GM18505 (cell line): ENCODE measurements at regions not wholly inside any gene's neighbourhood (a gene's known extent, or its start where the extent isn't known, plus 50 kb on each side); places are given as distances from the start of the nearest gene placed in this dataset.

Experiments used
- ATAC-seq: cut with Tn5 transposase; IDR thresholded peaks from one replicate; pipeline ENCODE4 v1.9.1; 2021; ENCODE audit not compliant: unreplicated experiment
- POLR2A ChIP-seq: IDR thresholded peaks from 4 replicates; pipeline ENCODE4 v1.6.1; 2011; ENCODE audit warnings: borderline replicate concordance; ENCODE audit not compliant: insufficient read depth, insufficient read length; ENCODE audit errors: extremely low read depth

DNA sequence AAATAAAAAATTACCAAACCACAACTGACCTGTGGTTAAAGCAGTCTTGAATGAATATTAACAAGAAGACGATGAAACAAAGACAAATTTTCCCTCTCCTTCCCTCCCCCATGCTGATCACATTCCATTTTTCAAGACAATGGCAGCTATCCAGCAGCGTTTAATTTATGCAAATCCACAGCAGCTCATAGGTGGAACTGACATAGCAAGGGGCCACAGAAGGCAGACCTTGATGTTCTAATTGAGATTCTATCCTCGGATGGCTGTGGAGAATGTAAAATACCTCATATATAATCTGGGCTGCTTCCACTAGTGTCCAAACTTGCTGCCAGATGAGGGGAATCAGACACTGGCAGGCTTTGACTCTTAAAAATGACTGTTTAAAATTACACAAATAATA lies 211.5 kb downstream of the CHRDL1 start:
- no peak for ATAC-seq
- no peak for TF ChIP-seq POLR2A

DNA sequence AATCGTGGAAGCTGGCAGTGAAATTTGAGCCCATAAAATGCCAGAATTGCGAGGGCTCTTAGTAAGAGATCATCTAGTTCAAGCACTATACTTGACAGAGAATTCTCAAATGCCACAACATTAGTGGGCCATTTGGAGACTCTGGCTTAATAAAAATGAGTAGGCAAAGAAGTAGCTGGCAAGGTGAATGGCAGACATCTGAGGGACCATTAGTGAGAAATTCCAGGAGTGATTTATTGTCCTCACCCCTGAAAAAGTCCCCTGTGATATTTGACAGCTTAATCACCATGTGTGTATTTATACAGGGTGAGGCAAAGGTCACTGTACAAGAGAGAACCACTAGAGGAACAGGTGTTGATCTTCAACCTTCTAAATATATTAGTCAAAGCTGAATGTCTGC lies 207.5 kb downstream of the CHRDL1 start:
- no peak for TF ChIP-seq POLR2A
- no peak for ATAC-seq

DNA sequence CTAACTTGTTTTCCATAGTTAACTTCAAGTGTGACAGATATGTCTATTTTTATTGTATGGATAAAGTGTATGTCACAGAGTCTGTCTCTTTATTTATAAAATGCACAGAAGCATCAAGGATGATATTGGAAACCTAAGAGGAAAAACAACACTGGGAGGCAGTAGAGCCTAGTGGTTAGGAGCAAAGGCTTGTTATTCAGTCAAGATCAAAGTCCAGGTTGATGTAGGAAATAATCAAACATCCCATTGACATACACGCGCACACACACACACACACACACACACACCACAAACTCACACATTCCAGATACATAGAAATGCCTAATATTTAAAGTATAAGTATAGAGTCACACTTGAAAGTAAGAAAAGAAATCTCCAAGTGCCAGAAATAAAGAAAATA lies 206.8 kb downstream of the CHRDL1 start:
- TF ChIP-seq POLR2A = no peak
- no peak for ATAC-seq

DNA sequence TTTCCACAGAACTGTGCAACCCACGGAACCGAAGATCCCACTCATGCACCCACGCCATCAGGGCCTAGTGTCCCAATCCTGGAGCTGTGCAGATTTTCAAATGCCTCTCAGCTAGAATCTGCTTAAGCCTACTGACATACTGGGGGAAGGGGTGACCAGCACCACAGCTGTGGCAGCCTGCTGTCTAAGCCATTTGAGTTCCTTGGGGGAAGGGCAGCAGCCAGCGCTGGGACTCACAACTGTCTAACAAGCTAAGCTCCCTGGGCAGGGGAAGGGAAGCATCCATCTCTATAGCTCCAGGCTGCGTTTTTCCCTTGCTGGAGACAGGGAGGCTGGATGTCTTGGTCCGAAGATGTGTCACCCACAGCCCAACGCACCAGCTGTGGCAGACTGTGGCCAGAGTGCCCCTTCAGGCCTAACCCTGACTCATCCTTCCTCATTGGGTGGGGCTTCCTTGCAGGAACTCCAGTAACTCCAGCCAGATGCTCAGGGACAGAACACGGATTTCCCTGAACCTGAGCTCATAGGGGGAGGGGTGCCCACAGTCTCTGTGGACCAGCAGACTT lies 194.8 kb downstream of the CHRDL1 start:
- no peak for ATAC-seq

DNA sequence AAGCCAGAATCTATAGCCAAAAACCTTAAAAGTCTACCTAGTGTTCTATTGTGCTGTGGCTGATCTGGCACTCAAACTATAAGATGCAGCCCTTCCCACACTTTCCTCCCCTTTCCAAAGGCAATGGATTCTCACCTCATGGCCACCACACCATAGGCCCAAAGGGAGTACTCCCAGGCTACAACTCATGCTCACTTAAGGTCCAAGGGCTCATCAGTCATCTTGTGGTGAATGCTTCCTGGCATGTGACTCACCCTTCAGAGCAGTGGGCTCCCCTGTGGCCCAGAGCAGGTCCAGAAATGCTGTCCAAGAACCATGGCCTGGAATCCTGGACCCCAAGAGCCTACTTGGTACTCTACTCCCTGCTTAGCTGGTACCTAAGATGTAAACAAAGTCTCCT lies 181.0 kb downstream of the CHRDL1 start:
- no peak for ATAC-seq
- no peak for TF ChIP-seq POLR2A

More for the DNA sequence above, 194.8 kb downstream of the CHRDL1 start:
- TF ChIP-seq POLR2A = no peak
